Glutamatergic neuron (in vitro differentiated cells): ENCODE measurements at regions not wholly inside any gene's neighbourhood (a gene's known extent, or its start where the extent isn't known, plus 50 kb on each side); places are given as distances from the start of the nearest gene placed in this dataset.
"Not testable (repeated sequence)": the region's sequence is repeated elsewhere in the genome, so short reads cannot be mapped to it uniquely, and the experiment has no call there.

Source experiments
- DNase-seq: peaks from one replicate; pipeline ENCODE4 v3.0.0; 2022
- H3K27ac Mint-ChIP-seq: one replicate; pipeline ENCODE4 v1.8.0; 2020; ENCODE audit warnings: mild to moderate bottlenecking, mixed read lengths, inconsistent platforms; ENCODE audit not compliant: unreplicated experiment
- H3K27me3 Mint-ChIP-seq: one replicate; pipeline ENCODE4 v1.8.0; 2020; ENCODE audit warnings: mild to moderate bottlenecking, moderate library complexity, mixed read lengths, inconsistent platforms; ENCODE audit not compliant: unreplicated experiment
- H3K36me3 Mint-ChIP-seq: one replicate; pipeline ENCODE4 v1.8.0; 2020; ENCODE audit warnings: mild to moderate bottlenecking, mixed read lengths, inconsistent platforms; ENCODE audit not compliant: unreplicated experiment
- H3K4me1 Mint-ChIP-seq: one replicate; pipeline ENCODE4 v1.8.0; 2020; ENCODE audit warnings: mild to moderate bottlenecking, low read depth, mixed read lengths, inconsistent platforms; ENCODE audit not compliant: unreplicated experiment
- H3K4me3 Mint-ChIP-seq: one replicate; pipeline ENCODE4 v1.8.0; 2020; ENCODE audit warnings: mild to moderate bottlenecking, mixed read lengths, inconsistent platforms; ENCODE audit not compliant: unreplicated experiment
- H3K9me3 Mint-ChIP-seq: one replicate; pipeline ENCODE4 v1.8.0; 2020; ENCODE audit warnings: mild to moderate bottlenecking, moderate library complexity, mixed read lengths, inconsistent platforms; ENCODE audit not compliant: unreplicated experiment
- TF ChIP-seq, protein P1 (sequence below): fragments of 200-600 bp; sonication (generic); IDR thresholded peaks from one replicate; pipeline ENCODE4 v1.5.0; 2021; ENCODE audit not compliant: partially characterized antibody, unreplicated experiment

DNA sequence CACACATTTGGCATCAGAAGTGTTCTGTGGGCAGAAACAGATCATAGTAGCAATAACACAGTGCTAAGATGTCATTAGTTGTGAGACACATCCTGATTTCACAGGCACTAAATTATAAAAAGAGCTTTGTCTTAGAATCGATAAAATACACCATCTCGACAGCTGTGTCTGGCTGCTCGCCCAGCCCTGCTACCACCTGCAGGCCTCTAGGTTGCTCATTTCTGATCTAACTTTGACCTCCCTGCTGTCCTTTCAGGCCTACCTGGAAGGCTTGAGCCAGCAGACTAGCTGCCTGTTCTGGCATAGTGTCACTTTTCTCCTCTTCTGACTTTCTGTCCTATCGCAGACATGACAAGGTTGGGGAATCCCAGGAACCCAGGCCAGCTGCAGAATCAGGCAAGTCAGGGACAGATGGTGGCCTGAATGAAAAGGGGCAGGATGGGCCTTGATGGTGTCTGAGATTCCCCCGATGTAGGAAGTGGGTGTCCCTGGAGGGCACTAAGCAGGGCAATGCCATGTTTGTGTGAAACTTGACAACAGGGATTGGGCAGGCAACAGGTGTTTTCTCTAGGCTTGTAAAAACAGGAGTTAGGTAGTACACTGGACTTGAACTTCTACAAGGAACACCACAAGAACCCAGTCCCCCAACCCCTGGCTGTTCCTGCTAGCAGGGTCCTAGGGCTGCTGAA, 66.6 kb upstream of the RHOU start:
- H3K9me3 Mint-ChIP-seq: no peaks in the 10 kb centered on the region
- peaks cover 1% of the 10 kb centered on the region for H3K27me3 Mint-ChIP-seq
- TF ChIP-seq, protein P1, sequence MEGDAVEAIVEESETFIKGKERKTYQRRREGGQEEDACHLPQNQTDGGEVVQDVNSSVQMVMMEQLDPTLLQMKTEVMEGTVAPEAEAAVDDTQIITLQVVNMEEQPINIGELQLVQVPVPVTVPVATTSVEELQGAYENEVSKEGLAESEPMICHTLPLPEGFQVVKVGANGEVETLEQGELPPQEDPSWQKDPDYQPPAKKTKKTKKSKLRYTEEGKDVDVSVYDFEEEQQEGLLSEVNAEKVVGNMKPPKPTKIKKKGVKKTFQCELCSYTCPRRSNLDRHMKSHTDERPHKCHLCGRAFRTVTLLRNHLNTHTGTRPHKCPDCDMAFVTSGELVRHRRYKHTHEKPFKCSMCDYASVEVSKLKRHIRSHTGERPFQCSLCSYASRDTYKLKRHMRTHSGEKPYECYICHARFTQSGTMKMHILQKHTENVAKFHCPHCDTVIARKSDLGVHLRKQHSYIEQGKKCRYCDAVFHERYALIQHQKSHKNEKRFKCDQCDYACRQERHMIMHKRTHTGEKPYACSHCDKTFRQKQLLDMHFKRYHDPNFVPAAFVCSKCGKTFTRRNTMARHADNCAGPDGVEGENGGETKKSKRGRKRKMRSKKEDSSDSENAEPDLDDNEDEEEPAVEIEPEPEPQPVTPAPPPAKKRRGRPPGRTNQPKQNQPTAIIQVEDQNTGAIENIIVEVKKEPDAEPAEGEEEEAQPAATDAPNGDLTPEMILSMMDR: no peak

DNA sequence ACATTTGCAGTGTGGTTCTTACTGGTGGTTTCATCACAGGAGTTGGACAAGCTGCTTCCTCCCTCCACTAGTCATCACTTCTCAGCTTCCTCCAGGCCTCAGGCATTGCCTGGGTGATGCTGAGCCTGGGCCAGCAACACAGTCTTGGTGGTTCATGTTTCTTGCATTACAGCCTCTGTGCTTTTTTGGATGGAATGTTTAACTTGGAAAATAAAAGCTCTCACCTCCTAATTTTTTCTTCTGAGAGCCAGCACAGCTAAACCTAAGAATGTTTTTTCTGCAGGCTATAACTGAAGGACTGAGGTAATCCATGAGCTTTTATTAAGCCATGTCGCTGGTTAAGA, 66.1 kb upstream of the RHOU start:
- Mint-ChIP-seq H3K27me3 (peaks cover 1% of the 10 kb centered on the region), H3K27ac (no peak overlapping the region), H3K4me3 (no peak overlapping the region), H3K4me1 (peaks cover 3% of the 10 kb centered on the region), H3K9me3 (no peaks in the 10 kb centered on the region), H3K36me3 (no peaks in the 10 kb centered on the region)
- TF ChIP-seq, protein P1: no peak
- no peak for DNase-seq

More for the DNA sequence above, 66.6 kb upstream of the RHOU start:
- no peaks in the 10 kb centered on the region for H3K36me3 Mint-ChIP-seq
- peaks cover 3% of the 10 kb centered on the region for H3K4me1 Mint-ChIP-seq
- no peak overlapping the region for H3K27ac Mint-ChIP-seq
- DNase-seq: no peak
- no peak overlapping the region for H3K4me3 Mint-ChIP-seq

DNA sequence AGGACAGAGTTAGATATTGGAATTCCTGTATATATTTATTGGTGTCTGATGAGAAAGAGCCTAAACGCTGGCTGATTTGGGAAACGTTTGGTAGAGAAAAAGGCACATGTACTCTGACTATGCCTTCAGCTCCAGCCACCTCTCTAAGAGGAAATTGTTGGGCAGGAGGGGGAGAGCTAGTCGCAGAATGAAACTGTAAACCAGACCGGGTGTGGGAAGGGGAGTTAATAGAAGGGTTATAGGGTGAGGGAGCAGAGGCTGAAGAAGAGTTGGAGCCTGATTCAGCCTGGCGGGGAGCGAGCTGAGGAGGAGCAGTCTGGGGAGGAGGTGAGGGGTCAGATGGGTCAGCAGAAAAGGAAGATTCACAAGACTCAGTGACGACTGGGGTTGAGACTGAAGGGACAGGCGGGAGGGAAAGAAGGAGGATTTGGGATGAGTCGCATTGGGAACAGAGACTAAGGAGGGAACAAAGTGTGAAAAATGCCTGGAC, 54.2 kb upstream of the RHOU start:
- H3K4me3 Mint-ChIP-seq, H3K27ac Mint-ChIP-seq, DNase-seq: not testable (repeated sequence)

DNA sequence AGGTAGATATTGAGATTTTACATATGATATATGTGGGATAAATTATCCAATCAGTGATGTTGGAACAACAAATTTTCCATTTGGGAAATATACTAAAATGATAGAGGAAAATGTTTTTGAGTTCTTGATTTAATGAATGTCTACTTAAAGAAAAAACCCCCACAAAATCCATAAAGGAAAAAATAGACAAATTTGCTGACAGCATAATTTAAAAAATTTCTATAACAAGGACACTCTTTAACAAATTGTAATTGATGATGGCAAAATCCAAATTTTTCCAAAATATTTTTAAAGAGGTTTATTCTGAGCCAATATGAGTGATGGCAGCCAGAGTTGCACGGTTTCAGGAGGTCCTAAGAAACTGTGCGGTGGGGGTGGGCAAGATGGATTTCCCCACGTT, 51.9 kb upstream of the RHOU start:
- H3K36me3 Mint-ChIP-seq: no peaks in the 10 kb centered on the region
- TF ChIP-seq, protein P1: no peak
- no peak for DNase-seq
- peaks cover 2% of the 10 kb centered on the region for H3K9me3 Mint-ChIP-seq
- H3K27ac Mint-ChIP-seq: no peak overlapping the region
- peaks cover 8% of the 10 kb centered on the region for H3K27me3 Mint-ChIP-seq
- H3K4me1 Mint-ChIP-seq: no peaks in the 10 kb centered on the region
- H3K4me3 Mint-ChIP-seq: no peak overlapping the region

More for the DNA sequence above, 54.2 kb upstream of the RHOU start:
- not testable (repeated sequence) for H3K4me1 Mint-ChIP-seq, H3K9me3 Mint-ChIP-seq, H3K36me3 Mint-ChIP-seq, H3K27me3 Mint-ChIP-seq

DNA sequence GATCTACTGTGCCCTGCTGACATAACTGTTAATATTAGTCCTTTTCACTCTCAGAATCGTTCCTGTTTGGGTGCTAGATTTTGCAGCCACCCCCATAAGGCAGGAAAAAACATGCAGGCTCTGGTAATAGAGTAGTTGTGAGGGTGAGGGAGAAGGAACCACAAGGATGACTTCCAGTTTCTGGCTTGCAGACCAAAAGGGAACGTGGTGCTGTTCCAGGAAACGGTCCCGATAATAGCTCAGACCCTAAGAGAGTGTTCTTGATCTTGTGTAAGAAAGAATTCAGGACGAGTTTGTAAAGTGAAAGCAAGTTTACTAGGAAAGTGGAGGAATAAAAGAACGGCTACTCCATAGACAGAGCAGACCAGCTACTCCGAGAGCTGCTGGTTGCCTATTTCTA, 50.7 kb upstream of the RHOU start:
- Mint-ChIP-seq H3K27me3 (peaks cover 8% of the 10 kb centered on the region), H3K36me3 (no peaks in the 10 kb centered on the region), H3K4me3 (no peak overlapping the region), H3K27ac (no peak overlapping the region), H3K9me3 (peaks cover 2% of the 10 kb centered on the region), H3K4me1 (no peaks in the 10 kb centered on the region)
- no peak for DNase-seq
- TF ChIP-seq, protein P1: no peak
